Colon (tissue), 2 donors: ENCODE measurements at regions not wholly inside any gene's neighbourhood (a gene's known extent, or its start where the extent isn't known, plus 50 kb on each side); places are given as distances from the start of the nearest gene placed in this dataset.
"Not testable (repeated sequence)": the region's sequence is repeated elsewhere in the genome, so short reads cannot be mapped to it uniquely, and the experiment has no call there.

Experiments used
- FAIRE-seq: peaks from 2 replicates; lab custom pipeline; 2012; peaks lifted over from hg19 to GRCh38; lab: Jason Lieb, UNC
- donor health status: control.
- donor health status: control.

DNA sequence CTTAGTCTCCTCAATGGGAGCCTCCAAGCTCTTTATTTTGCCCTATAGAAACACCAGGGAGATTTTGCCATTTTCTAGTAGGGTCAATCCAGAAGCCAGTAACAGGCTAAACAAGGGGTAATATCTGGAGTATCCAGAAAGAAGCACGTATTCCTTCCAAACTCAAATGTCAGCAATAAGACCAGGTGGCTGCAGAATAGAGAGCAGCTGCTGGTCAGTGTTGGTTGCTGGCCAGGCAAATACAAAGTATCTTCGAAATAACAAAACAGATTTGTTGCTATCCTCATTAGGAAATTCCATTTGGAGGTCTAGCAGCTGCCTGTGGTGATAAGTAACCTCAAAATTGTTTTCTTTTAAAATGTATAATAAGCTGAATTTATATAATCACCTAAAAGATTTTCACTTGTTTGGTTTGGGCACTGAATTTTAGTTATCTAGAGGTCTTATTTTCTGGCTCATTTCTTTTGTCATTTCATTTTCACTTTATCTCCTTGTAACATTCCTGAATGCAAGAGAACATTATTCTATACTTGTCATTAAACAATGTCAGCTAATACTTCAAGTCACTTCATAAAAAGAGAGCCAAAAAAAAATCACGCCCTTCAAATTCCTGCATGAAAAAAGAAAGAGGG lies 320.6 kb downstream of the DTHD1 start:
- no peak for FAIRE-seq

DNA sequence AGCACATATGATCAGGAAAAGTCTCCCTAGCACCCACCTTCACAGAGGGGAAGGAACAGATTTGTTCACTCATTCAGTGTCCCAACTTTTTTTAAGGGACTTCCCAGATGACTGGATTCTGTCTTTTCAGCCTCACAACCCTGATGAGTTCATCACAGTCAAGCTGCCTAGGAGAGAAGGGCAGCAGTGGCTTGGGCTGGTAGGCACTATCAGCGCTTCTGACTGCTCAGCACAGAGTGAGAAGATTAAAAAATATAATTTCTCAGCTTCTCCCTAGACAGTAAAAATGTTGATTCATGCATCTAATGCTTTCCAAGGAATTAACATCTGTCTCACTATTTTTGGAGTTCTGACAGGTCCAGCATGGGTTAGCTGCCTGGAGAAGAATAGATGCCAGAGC lies 328.2 kb downstream of the DTHD1 start:
- no peak for FAIRE-seq

DNA sequence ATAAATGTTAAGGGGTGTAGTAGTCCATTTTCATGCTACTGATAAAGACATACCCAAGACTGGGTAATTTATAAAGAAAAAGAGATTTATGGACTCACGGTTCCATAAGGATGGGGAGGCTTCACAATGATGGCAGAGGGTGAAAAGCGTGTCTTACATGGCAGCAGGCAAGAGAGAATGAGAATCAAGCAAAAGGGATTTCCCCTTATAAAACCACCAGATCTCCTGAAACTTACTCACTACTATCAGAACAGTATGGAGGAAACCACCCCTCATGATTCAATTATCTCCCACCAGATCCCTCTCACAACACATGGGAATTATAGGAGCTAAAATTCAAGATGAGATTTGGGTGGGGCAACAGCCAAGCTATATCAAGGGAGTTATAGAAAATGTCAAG lies 329.2 kb downstream of the DTHD1 start:
- FAIRE-seq, result no peak

DNA sequence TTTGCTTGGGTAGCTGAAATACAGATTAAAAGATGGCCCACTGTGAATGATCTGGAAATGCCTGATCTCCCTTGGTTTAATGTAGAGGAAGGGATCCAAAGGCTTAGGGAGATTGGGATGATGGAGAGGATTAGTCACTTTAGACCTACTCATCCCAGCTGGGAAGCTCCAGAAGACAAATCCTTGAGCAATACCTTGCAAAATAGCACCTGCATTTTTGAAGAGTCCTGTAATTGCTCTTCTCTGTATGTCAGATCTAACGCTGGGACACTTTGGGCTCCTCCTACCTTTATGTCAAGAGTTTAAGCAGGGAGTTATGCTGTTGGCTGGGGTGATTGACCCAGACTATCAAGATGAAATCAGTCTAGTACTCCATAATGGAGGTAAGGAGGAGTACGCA lies 331.7 kb downstream of the DTHD1 start:
- FAIRE-seq, result not testable (repeated sequence)

- FAIRE-seq, result no peak
Observed at GRCh38 chr4:36614011-36614410, 332.6 kb downstream of the DTHD1 start.

- FAIRE-seq, result no peak
Observed at GRCh38 chr4:36618102-36618501, 336.7 kb downstream of the DTHD1 start.

DNA sequence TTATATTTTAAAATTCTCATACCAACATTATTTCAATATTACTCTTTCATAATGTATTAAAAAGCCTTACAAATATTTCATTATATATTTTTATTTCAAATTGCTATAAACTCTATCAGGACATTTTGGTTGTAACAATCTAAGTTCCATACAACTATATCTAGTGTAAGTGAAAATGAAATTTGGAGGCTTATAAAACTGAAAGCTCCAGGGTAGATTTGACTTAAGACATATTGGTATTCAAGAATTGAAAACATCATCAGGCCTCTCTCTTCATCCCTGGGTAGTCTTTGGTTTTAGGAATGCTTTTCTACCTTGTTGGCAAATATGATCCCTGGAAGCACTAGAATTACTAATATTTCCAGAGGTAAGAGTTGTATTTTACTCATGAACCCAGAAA lies 342.6 kb downstream of the DTHD1 start:
- no peak for FAIRE-seq

DNA sequence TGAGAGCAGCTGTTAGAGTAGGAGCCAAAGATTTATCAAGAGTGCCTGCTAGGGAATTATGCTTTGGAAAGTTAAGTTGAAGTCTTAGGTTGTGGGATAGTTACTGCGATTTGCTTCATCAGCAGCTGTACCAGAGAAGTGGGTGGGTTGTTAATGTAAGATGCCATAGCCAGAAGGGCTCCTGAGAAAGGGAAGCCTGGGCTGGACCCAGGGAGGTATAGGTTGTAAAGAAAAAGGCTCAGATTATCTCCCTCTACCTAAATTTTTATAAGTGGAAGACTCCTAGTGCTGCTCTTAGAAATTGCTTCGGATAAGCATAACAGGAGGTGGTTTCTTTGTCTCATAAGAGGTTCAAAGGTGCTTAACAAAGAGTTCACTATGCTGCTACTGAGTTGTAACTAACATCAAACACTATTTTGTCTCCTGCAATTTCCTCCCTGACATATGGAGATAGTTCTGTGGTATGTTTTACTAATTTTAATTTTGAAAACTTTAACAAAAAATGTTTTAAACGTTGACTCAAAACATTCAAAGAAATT lies 356.9 kb downstream of the DTHD1 start:
- FAIRE-seq, result no peak

DNA sequence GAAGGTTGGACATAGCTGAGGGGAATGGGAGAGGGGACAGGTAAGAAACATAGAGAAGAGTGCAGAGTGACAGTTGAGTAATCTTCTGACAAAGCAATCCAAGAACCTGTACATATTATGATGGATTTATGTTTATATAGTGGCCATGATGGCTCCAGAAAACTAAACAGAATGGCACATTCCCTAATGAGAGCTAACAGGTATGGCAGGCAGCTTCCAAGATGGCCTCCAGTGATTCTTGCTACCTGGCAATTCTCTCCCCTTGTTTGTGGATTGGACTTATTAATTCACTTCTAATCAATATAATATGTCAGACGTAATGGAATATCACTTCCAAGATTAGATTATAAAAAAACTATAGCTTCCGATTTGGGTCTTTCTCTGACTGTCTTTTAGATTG lies 359.5 kb downstream of the DTHD1 start:
- FAIRE-seq, result no peak

DNA sequence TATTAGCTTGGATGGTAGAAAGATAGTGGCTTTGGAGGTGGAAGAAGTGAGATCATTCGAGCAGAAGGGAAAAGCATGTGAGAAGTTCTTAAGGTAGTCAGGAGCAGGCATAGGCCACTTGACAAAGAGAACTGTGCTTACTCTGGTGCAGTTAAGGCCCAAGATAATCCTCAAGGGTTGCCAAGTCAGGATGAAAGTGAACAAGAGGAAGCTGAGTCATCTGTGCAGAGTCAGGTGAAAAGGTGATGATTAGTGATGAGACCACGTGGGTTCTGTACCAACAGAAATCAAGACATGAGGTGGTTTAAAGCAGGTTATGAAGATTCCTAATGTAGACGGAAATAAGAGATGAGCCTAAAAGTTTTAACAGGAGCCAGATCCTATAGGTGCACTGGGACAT lies 369.8 kb downstream of the DTHD1 start:
- FAIRE-seq, result no peak

GRCh38 chr4:36652857-36653256 lies 371.4 kb downstream of the DTHD1 start:
- FAIRE-seq, result no peak

DNA sequence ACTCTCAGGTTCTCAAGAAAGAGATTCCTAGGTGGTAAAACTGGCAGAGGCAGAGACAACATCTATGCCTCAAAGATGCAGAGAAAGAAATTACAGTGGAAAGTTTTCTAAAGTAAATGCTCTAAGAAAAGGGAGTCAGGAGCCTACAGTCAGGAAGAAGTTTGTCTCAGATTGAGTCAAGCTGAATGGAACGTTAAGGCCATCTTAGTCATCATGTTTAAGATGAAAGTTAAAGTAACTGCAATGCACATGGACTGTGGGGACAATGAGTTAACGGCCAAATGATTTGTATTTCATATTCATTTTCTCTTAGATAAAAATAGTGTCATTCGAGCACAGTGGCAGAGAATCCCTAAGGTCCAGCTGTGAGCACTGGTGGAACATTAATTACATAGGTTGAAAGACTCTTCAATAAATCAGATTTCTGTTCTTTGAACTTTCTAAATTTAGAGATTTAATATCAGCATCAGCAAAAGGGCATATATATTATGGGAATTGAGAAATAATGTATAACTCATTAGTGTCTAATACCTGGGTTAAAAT lies 384.6 kb downstream of the DTHD1 start:
- FAIRE-seq, result no peak

DNA sequence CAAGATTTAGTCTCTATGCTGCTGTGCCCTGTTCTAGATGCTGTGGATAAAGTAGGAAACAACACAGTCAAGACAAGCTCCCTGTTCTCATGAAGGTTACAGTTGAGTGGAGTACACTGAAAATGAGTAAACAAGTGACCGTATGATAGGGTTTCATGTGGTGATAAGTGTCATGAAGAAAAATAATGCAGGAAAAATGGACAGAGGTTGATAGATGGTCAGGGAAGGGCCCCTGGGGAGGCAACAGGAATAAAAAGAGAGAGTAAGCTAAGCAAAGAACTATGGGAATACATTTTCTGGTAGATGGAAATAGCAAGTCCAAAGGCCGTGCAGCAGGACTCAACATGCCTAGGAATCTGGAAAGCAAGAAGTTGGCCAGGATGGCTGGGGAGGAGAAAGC lies 394.0 kb downstream of the DTHD1 start:
- FAIRE-seq, result no peak

DNA sequence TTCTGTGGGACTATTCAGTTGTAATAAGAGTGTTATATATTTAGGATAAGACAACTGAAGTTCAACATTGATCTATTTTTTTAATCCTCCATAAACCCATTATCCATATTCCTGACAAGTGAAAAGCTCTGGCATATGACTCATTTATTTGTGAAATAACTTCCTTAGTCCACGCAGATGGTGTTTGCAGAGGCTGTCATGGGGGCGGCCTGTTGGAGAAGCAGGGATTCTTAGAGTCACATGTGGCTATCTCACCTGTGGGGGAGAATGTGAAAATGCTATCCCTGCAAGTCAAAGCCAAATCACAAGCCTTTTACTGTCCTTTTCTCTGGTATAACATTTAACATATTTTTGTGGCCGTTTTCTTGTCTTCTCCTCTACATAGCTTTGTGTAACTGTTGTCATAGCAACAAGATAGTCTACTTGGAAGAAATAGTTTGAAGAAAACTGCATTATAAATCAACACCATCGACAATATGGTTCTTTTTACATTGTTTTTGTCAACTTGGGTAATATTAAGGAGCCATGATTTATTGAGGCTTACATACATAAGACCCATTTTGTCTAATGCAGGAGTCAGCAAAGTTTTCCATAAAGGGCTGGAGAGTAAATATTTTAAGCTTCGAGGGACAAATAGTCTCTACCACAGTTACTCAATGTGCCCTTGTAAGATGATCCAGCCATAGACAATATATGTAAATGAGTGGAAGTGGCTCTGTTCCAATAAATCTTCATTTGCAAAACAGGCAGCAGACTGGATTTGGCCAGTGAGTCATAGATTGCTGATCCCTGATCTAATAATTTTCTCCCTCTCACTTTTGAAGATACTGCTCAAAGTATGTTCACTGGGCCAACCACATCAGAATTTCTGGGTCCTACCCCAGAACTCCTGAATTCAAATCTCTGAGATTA lies 395.0 kb downstream of the DTHD1 start:
- no peak for FAIRE-seq

GRCh38 chr4:36677112-36677511 lies 395.7 kb downstream of the DTHD1 start:
- FAIRE-seq, result no peak

DNA sequence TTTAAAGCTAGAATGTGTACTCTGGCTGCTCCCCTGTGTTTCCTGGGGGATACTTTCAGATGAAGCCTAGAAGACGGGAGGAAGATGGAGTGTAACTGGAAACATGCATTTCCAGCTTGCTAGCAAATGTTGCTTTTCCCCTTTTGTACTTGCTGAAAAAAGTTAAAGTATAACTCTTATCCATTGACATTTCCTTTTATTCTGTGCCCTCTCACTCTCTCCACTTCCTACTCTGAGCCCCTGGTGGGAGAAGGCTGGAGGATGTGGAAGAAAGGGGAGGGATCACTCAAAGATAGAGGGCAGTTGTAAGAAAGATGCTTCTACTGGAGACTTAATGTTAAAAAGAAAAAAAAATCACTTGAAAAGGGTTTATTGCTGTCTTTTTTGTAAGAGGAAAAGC lies 396.5 kb downstream of the DTHD1 start:
- no peak for FAIRE-seq

DNA sequence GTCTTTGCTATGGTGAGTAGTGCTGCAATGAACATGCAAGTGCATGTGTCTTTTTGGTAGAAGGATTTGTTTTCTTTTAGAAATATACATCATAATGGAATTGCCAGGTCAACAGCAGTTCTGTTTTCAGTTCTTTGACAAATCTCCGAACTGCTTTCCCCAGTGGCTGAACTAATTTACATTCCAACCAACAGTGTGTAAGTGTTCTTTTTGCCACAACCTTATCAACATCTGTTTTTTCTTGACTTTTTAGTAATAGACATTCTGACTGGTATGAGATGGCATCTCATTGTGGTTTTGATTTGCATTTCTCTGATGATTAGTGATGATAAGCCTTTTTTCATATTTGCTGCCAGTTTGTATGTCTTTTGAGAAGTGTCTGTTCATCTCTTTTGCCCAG lies 406.3 kb downstream of the DTHD1 start:
- no peak for FAIRE-seq

DNA sequence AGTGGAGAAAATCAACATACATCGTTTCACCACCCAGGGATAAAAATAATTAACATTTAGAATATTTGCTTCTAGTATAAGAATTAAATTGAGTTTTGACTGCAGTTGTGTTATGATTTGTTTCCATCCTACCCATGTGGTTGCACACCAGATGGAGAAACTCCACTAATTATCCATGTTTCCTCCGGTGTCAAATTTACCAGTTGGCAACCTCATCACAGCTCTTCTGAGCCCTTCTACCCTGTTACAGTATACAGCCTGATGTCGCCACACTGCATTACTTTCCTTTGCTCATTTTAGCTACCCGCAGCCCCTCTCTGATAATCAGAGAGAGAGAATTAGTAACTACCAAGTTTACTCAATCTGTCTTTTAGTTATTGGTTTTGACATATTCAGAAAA lies 411.2 kb downstream of the DTHD1 start:
- no peak for FAIRE-seq

DNA sequence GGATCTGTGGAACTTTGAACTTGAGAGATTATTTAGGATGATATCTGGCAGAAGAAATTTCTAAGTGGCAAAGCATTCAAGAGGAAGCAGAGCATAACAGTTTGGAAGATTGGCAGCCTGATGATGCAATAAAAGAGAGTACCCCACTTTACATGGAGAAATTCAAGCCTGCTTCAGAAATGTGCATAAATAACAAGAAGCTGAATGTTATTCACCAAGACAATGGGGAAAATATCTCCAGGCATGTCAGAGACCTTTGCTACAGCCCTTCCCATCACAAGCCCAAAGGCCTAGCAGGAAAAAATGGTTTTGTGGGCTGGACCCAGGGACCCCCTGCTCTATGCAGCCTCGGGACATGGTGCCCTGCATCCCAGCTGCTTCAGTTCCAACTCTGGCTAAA lies 420.8 kb downstream of the DTHD1 start:
- FAIRE-seq, result no peak

GRCh38 chr4:36704289-36704688 lies 422.9 kb downstream of the DTHD1 start:
- FAIRE-seq, result no peak

- no peak for FAIRE-seq
Observed at GRCh38 chr4:36709991-36710390, 428.6 kb downstream of the DTHD1 start.

DNA sequence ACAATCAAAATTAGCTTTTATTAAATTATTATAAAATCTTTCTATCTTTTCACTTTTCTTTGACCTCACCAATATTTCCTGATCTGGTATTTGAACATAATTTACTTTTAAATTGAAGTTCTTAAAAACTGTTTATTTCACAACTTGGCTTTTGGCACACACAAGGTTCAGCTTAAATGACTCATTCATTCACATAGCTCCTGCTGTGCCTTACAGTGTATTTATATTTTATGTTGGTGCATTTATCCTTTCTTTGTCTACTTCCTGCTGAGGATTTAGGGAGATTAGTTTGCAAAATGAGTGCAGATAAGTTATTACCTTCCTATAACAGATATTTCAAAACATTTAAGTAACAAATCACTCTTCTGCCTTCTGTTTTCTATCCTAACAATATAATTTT lies 430.6 kb downstream of the DTHD1 start:
- FAIRE-seq, result no peak

DNA sequence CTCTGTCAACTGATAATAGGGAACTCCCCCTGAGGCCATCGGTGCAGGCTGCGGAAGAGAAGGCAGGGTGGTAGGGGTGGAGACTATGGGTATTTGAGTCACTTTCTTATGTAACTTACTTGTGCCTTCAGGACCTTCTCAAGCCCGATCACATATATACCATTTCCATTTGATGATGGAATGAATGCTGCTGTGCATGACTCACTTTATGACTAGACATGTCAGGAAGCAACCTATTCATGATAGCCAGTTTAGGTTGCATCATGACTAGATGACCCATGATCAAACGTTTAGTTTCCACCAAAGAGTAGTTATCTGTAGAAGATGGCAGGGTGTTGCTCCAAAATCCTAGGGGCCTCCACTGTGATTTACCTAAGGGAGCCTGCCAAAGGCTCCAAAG lies 435.5 kb downstream of the DTHD1 start:
- no peak for FAIRE-seq
